ENCODE measurements at regions not wholly inside any gene's neighbourhood (a gene's known extent, or its start where the extent isn't known, plus 50 kb on each side); places are given as distances from the start of the nearest gene placed in this dataset.
A peak's percentile ranks its signal among the peaks of the same experiment; 100 is the strongest.

- TF ChIP-seq, protein P1, sequence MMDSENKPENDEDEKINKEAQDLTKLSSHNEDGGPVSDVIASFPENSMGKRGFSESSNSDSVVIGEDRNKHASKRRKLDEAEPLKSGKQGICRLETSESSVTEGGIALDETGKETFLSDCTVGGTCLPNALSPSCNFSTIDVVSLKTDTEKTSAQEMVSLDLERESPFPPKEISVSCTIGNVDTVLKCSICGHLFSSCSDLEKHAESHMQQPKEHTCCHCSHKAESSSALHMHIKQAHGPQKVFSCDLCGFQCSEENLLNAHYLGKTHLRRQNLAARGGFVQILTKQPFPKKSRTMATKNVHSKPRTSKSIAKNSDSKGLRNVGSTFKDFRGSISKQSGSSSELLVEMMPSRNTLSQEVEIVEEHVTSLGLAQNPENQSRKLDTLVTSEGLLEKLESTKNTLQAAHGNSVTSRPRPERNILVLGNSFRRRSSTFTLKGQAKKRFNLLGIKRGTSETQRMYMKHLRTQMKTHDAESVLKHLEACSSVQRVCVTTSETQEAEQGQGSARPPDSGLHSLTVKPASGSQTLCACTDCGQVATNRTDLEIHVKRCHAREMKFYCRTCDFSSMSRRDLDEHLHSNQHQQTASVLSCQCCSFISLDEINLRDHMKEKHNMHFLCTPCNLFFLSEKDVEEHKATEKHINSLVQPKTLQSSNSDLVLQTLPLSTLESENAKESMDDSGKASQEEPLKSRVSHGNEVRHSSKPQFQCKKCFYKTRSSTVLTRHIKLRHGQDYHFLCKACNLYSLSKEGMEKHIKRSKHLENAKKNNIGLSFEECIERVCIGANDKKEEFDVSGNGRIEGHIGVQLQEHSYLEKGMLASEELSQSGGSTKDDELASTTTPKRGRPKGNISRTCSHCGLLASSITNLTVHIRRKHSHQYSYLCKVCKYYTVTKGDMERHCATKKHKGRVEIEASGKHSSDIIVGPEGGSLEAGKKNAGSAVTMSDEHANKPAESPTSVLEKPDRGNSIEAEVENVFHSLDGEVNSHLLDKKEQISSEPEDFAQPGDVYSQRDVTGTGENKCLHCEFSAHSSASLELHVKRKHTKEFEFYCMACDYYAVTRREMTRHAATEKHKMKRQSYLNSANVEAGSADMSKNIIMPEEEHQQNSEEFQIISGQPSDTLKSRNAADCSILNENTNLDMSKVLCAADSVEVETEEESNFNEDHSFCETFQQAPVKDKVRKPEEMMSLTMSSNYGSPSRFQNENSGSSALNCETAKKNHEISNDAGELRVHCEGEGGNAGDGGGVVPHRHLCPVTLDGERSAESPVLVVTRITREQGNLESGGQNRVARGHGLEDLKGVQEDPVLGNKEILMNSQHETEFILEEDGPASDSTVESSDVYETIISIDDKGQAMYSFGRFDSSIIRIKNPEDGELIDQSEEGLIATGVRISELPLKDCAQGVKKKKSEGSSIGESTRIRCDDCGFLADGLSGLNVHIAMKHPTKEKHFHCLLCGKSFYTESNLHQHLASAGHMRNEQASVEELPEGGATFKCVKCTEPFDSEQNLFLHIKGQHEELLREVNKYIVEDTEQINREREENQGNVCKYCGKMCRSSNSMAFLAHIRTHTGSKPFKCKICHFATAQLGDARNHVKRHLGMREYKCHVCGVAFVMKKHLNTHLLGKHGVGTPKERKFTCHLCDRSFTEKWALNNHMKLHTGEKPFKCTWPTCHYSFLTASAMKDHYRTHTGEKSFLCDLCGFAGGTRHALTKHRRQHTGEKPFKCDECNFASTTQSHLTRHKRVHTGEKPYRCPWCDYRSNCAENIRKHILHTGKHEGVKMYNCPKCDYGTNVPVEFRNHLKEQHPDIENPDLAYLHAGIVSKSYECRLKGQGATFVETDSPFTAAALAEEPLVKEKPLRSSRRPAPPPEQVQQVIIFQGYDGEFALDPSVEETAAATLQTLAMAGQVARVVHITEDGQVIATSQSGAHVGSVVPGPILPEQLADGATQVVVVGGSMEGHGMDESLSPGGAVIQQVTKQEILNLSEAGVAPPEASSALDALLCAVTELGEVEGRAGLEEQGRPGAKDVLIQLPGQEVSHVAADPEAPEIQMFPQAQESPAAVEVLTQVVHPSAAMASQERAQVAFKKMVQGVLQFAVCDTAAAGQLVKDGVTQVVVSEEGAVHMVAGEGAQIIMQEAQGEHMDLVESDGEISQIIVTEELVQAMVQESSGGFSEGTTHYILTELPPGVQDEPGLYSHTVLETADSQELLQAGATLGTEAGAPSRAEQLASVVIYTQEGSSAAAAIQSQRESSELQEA (CRISPR knock-in tag; IDR thresholded peaks at IDR 0.05; ENCODE audit: not compliant biosample characterization): no peak
- TF ChIP-seq TGIF2 (CRISPR knock-in tag; IDR thresholded peaks at IDR 0.05) (peak; percentile 87; the same call in 1 of the 2 replicates), ZNF724P (CRISPR knock-in tag; IDR thresholded peaks at IDR 0.05; ENCODE audit: borderline replicate concordance) (0 out of 2 replicates have a peak, but pooled peaks have one; percentile 26), SNRNP70 (IDR thresholded peaks at IDR 0.05; ENCODE audit: low read depth, low read length) (no peak), ZNF83 (CRISPR knock-in tag; IDR thresholded peaks at IDR 0.05; ENCODE audit: borderline replicate concordance) (no peak), ZNF589 (CRISPR knock-in tag; conservative IDR thresholded peaks at IDR 0.05) (0 out of 2 replicates have a peak, but pooled peaks have one; percentile 49), HES4 (CRISPR knock-in tag; IDR thresholded peaks at IDR 0.05; ENCODE audit: borderline replicate concordance) (no peak), SNAPC5 (CRISPR knock-in tag; IDR thresholded peaks at IDR 0.05; ENCODE audit: borderline replicate concordance) (0 out of 2 replicates have a peak, but pooled peaks have one; percentile 35), ARNT (IDR thresholded peaks at IDR 0.05) (no peak), NFKBIZ (CRISPR knock-in tag; IDR thresholded peaks at IDR 0.05) (peak; percentile 97), SOX13 (IDR thresholded peaks at IDR 0.05) (peak; percentile 78), SOX13 (CRISPR knock-in tag; conservative IDR thresholded peaks at IDR 0.05 in 1 of 2, IDR thresholded peaks at IDR 0.05 in 1 of 2) (peak in 1 of 2 experiments; percentile 98; a peak in 2 of 4 replicates), PHF20 (CRISPR knock-in tag; IDR thresholded peaks at IDR 0.05) (no peak), DMAP1 (CRISPR knock-in tag; IDR thresholded peaks at IDR 0.05) (peak; percentile 68; the same call in 1 of the 2 replicates), ONECUT2 (CRISPR knock-in tag; IDR thresholded peaks at IDR 0.05) (no peak), FOXP1 (IDR thresholded peaks at IDR 0.05) (no peak), FOXP1 (CRISPR knock-in tag; IDR thresholded peaks at IDR 0.05) (peak; percentile 91)
- TF ChIP-seq, protein P2, sequence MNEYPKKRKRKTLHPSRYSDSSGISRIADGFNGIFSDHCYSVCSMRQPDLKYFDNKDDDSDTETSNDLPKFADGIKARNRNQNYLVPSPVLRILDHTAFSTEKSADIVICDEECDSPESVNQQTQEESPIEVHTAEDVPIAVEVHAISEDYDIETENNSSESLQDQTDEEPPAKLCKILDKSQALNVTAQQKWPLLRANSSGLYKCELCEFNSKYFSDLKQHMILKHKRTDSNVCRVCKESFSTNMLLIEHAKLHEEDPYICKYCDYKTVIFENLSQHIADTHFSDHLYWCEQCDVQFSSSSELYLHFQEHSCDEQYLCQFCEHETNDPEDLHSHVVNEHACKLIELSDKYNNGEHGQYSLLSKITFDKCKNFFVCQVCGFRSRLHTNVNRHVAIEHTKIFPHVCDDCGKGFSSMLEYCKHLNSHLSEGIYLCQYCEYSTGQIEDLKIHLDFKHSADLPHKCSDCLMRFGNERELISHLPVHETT (CRISPR knock-in tag; conservative IDR thresholded peaks at IDR 0.05): 0 out of 2 replicates have a peak, but pooled peaks have one; percentile 58
- TF ChIP-seq, protein P3, sequence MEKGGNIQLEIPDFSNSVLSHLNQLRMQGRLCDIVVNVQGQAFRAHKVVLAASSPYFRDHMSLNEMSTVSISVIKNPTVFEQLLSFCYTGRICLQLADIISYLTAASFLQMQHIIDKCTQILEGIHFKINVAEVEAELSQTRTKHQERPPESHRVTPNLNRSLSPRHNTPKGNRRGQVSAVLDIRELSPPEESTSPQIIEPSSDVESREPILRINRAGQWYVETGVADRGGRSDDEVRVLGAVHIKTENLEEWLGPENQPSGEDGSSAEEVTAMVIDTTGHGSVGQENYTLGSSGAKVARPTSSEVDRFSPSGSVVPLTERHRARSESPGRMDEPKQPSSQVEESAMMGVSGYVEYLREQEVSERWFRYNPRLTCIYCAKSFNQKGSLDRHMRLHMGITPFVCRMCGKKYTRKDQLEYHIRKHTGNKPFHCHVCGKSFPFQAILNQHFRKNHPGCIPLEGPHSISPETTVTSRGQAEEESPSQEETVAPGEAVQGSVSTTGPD (CRISPR knock-in tag; IDR thresholded peaks at IDR 0.05): no peak
Observed at GRCh38 chr1:55428944-55429931, 214.1 kb upstream of the USP24 start (continued).
